ENCODE measurements at regions not wholly inside any gene's neighbourhood (a gene's known extent, or its start where the extent isn't known, plus 50 kb on each side); places are given as distances from the start of the nearest gene placed in this dataset.

DNA sequence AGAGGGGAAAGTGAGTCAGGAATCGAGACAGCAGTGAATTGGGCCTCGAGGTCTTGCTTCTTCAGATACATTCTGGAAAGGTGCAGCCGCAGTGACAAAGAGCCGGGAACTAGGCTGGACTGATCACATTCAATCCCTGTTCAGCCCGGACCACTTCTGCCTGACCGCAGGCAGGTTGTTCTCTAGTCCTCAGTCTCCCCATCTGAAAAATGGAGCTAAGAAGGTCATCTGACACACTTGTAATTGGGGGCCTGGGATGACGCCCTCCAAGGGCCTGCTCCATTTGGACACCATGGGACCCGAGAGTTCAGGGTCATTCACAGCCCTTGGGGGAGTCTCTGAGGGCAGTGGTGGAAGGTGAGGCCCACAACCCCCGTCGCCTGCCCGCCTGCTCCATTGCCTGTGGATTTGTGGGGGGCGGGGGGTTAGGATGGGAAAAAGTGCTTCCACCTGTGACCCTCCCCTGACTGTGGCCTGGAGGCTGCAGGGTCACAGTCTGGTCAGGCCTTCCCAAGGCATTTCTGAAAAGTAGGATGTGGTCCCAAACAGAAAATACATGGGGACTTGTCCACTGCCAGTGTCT is 87.9 kb upstream of the CSF3R start:
- no peak for DNase-seq

DNA sequence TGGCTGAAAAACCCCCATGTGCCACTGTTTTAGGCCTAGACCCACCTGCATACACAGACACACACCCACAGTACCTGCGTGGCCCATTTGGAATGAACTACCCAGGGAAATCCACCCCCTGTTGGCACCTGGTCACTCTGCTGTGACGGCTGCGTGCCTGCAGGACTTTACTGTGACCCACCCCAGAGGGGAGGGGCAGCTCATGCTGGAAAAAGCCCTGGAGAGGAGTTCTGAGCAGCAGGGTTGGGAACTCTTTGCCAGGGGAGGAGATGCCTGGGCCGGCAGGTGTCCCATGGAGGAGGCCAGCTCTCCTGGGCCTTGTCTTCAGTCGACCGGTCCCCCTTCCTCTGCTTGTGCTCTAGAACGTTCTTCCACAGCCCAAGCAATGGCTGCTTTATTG is 87.3 kb upstream of the CSF3R start:
- DNase-seq = no peak

DNA sequence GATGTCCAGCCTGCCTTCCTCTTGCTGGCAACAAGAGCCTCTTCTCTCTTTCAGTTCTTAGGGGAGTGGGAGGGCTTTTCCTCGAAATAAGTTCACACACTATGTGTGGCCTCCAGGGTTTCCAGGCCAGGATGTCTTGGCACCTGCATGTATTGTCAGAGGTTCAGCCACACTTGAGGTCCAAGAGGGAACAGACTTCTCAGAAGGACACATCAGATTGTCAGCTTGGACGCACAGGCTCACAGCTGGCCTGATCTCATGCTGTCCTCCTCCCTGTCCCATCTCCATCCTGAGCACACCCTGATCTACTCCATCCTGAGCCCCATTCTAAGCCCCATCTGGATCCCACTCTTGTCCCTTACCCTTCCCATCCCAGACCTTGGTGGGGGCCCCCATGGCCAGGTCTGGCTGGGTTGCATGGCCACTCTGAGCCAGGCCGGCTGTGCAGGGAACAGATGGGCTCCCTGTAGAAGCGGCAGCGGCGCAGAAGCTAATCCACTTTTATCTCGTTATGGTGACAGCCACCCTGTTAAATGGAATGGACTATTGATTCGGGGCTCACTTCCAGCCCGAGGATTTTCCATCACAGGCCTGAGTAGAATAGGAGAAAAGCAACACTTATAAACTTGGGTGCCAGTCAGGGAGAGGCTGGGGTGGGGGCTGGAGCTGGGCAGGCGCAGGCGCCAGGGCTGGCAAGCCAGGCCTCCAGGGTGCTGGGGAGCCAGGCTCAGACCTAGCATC is 85.1 kb upstream of the CSF3R start:
- no peak for DNase-seq

DNA sequence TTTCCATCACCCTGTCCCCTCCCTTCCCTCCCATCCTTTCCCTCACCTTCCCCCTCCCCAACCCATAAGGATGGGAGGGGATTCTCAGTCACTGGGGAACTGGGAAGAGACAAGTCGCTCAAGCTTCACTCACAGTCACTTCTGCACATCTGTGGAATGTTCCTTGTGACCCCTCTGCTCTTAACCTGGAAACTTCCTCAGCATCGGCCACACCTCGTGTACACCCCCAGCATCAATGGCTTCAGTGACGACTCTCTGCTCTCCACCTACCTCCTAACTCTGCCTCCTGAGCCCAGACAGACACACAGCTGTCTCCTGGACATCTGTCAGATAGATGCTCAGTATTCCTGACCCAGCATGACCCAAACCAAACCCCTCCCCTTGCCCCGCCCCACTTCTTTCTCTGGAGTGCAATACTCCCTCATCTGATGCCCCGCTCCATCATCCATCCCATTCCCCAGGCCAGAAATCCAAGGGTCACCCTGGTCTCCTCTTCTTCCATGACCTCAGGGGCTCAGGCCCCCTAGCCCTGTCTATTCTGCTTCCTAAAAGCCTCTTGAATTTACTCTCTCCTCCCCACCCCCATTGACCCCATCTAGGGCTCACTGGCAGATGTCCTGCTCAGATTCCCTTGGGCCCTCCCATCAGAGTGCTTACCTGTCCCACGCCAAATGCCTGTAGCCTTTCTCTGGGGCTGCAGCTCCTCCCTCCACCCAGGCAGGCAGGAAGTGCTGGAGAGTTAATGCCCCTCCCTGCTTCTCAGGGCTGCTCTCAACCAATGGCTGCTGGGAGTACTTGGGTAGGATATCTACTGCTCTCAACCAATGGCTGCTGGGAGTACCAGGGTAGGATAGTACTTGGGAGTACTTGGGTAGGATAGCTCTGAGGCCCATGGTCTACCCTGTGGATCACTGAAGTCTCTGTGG is 83.1 kb upstream of the CSF3R start:
- no peak for DNase-seq

DNA sequence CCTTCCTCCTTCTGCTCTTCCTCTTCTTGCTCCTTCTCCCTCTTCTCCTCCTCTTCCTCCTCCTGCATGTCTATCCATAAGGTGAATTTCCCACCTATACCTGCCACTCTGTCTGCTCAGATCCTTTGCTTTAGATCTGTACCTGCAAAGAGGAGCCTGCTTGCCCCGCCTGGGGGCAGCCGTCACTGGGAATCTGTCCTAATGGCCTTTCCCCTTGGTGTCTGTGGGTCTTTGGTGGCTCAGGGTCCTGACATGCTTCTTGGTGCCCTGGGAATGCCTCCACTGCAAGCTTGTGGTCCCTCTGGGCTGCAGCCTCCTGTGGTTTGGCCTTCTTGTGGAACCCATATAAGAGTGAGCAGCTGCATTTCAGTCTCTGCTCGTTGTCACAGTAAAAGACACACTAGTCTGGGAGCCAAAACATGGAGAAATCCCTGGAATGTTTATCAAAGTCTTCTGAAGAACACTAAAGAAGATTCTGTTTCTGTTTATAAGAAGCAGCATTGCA is 79.5 kb upstream of the CSF3R start:
- DNase-seq = no peak

DNA sequence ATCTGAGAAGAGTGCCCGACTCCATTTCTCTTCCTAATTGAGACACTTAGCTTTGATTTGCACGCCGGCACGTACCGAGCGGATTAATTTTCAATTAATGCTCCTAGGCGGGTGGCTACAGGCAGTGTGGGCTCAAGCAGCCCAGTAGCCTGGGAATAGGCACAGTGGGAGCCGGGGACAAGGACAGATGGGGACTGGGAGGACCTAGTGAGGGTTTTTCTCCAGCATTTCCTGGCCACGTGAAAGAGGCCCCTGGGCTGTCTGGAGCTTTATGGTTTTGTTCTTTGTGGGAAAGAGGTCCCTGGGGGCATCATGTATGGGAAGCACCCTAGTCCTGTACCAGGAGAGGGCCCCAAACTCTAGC is 78.6 kb upstream of the CSF3R start:
- DNase-seq = no peak

DNA sequence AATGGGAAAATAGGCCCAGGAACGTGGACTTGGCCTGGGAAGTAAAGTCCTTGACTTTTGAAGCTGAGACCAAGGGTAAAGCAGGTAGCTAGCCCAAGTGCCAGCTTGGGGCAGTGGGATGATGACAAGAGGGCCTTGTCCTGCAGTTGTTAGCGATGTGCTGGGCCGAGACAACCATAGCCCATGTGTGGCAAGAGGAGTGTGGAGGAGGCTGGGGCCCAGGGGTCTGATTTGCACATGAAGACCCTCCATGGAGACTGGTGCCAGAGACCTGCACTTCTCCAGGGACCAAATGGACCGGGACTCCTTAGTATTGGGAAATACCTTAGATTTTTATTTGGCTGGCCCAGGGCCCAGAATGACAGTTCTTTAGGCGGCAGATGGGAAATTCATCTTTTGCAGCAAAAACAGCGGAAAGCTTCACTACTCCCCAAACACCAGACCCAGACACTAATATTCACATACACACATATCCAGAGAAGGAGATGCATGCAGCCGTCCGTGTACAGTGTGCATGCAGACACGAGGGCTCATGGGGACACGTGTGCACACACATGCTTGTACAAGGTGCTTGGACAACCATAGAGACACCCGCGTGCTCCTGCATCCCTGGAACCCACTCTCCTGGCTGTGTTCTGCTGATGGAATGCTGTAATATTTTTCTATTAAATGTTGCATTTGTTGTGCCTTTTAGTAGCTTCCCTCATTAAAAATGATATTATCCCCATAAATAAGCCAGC is 78.1 kb upstream of the CSF3R start:
- no peak for DNase-seq

DNA sequence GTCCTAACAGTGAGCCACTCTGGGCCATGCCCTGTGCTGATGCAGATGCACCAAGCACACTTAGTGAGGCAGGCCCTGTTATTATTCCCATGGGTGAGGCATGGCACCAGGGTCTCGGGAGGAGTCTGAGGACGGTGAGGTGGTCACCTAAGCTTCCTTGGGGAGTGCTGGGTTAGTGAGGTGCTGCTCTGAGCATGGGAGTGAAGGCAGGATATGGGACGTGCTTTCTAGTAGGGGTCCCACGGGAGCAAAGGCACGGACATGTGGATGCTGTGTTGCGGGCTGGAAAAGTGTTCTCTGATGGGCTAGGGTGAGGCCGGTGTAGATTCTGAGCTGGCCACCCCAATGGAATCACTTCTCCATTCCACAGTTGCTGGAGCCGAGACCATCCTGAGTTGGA is 77.5 kb upstream of the CSF3R start:
- no peak for DNase-seq

DNA sequence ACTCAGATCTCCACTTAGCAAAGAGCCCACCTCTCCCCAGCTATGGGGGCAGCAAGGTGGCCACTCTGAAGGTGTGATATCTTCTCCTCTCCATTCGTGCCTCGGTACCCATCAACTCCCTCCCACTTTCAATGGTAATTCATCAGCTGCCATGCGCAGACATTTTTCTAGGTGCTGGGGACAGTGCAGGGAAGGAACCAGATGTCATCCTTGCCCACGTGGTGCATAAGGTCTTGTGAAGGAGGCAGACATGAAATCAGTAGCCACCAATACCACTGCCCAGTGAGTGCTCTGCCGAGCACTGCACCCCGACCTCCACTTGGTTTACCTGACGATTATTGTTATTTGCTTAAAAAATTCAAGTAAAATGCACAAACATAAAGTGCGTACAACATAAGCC is 76.3 kb upstream of the CSF3R start:
- no peak for DNase-seq

DNA sequence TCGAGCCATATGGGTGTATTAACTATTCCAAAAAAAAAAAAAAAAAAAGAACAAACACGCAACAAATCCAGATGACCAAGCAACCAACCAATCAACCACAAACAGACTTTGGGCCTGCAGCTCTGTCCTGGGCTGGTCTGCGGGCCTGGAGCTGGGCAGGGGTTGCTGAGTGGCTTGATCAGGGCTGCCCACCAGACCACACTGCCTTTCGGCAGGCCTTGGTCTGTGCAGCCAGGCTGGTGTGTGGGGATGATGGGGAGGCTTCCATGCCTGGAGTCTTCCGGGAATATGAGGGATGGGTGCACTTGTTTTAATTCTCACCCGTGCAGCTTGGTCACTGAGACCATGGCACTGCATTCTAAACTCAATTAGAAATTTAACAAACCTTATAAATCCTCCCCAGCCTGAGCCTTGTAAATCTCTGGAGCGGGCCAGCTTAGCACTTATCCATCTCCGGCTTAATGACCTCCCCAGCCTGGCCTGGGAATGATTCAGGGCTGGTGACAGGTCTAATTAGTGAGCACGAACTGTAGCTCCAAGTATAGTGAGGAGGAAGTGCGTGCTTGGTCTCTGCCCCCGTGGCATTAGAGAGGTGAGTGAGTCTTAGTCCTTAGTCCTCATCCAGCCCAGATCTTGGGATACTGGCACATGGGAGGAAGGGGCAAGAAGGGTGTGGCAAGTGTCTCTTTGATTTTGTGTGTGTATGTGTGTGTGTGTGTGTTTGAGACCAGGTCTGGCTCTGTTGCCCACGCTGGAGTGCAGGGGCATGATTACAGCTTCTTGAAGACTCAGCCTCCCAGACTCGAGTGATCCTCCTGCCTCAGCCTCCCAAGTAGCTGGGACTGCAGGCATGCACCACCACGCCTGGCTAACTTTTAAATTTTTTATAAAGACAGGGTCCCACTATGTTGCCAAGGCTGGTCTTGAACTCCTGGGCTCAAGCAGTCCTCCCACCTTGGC is 74.6 kb upstream of the CSF3R start:
- no peak for DNase-seq

DNA sequence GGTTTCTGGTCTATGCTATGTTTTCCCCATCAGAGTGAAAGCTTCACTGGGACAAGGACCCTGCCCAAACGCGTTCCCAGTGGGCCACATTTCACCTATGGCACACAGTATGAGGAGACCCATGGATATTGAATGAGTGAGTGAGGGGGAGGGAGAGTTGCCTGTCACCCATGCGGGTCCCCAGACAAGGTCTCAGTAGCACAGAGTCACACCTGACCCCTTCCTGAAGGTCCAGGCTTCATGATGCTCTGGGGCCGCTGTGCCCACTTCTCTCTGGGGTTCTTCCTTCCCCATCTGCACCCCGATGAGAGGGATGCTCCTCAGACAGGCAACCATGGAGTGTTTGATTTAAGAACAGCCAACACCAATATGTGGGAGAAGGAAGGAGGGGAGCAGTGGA is 72.3 kb upstream of the CSF3R start:
- no peak for DNase-seq

DNA sequence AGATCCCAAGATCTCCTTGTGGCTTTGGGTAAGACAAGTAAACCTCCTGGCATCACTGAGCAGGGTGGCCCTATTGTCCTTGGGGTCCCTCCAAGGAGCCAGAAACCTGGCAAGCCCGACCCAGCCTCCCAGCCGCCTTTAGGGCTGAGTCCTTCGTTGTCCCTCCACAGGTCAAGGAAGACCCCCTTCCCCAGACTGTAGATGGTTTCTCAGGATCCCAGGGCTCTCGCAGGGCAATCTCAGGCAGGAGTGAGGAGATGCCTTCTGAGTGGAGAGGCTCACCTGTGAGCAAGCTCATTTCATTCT is 71.6 kb upstream of the CSF3R start:
- DNase-seq = no peak

DNA sequence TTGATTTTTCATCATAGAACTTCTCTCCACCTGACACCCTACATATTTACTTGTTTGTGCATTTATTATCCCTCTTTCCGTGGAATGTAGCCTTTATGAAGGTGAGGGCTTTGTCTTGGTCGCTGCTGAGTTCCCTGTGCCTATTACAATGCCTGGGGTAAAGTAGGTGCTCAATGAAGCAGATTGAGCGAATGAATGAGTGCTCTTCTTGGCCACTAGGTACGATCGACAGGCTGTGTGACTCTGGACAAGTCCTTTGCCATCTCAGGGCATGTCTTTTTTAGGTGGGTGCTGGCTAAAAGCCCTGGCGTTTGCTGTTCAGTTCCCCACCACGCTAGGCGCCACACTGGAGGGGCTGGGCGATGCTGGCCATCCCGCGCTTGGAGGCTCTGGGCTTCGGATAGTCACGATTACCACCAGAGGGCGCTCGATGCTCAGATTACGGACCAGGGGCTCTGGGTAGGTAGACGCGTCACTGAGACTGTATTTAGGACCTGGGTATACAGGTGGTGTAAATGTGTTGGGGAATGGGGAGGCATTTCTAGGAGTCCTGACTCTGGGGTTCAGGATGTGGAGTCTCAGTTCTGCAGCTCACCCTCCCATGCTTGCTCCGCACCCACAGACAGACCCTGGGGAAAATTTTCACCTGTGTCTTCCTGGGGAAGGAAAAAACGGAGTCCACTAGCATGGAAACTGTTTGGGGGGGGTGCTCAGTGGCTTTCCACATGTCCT is 71.0 kb upstream of the CSF3R start:
- DNase-seq = peak; percentile 87

DNA sequence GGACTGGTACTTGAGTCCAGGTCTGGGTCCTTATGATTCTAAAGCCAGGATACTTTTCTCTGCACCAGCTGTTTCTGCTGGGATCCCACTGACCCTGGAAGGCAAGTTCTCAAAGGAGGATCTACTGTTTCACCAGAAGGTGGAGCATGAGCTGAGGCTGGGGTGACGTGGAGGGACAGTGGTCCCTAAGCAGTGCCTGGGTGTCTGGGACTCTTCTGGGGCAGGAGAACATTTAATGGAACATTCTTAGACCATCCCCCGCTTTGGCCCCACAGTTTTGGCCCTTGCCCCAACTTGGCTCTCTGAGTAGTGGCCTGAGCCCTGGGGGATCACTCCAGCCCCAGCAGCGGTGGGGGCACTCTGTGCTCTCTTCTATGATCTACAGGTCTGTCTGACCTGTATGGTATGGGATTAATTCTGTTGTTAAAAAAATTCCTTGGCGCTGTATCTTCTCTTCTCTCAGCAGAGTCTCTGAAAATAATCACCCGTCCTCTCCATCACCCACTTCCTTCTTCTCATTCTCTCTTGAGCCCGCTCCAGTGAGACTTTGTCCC is 60.3 kb upstream of the CSF3R start:
- peak; percentile 5 for DNase-seq

DNA sequence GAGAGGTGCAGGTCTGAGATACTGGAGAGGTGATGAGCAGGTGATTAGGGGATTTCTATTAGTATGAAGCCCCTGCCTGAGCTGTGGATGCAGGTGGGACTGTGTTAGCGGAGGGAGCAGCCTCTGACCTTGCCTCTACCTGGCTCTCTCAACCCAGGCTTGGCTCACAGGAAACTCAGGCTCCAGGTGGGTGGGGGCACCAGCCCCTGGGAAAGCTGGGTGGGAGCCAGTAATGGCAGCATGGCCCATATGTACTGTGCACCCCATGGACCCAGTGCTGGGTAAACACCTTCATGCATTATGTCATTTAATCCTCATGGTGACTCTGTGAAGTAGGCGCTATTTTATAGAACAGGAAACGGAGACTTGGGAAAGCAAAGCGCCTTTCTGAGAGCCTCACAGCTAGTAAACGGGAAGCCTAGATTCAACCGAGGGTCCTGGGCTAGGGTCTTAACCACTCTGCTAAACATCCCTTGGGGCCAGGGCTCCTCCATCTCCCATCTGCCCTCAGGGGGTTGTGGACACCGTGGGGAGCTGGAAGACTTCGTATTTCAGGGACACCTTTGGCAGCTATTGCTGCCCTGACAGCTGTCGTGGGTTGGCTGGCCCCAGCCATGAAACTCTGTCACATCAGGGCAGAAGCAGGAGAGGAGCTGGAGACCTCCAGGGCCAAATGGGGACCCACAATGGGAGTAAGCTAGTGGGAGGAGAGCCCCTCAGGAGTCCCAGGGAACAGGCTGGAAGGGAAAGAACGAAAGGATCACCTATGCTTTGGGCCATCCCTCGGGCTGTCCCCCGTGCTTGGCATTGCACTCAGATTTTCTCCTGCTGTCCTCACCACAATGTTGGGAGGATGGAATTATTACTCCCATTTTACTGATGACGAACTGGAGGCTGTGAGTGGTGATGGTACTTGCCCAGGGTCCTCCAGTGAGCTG is 59.6 kb upstream of the CSF3R start:
- no peak for DNase-seq

DNA sequence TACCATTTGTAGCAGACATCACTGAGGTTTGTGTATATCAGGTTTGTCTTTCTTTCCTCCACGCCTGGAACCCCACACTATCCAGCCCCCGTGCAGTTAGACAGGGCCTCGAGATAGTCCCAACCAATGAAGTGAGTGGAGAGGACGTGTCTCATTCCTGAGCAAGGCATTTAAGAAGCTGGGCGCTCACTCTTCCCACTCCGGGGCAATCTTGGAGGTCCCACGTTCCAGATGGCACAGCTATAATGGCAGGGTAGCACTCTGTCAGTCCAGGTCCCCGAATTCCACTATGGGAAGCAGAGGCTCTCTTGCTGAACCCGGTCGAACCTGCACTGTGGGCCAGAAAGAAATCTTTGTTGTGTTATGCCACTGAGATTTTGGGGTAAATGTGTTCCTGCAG is 57.3 kb upstream of the CSF3R start:
- DNase-seq = no peak

DNA sequence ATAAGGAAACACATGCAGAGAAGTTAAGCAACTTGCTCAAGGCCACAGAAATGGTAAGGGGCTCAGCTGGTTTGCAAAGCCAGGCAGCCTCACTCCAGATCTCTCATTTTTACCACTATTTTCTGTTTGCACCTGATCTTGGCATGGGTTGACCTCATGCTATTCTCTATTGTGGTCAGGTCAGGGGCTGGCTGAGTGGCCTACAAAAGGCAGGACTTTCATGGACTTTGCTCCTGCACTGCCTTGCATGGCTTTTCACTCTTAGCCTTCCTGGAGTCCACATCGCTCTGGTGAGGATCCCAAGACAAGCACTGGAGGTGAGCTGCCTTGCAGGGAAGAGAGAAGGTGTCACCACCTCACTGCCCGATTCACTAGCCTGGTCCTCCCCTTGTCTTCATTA is 56.8 kb upstream of the CSF3R start:
- DNase-seq = no peak

DNA sequence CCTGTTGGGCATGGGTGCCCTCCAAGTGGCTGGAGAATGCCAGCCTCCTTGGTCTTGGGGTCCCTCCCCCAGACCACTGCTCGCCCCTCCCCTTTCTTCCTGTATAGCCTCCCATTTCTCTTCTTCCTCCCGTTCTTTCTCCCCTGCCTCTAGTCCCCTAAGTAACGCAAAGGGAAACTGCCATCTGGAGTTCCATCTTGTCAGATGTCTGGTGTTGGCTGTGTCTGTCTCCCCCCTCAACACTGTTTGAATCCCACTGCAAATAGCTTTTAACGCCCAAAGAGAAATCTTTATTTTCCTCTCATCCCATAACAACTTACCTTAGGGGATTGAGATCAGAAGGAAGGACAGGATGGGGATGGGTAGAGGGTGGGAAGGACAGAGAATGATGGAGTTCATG is 55.3 kb upstream of the CSF3R start:
- no peak for DNase-seq

DNA sequence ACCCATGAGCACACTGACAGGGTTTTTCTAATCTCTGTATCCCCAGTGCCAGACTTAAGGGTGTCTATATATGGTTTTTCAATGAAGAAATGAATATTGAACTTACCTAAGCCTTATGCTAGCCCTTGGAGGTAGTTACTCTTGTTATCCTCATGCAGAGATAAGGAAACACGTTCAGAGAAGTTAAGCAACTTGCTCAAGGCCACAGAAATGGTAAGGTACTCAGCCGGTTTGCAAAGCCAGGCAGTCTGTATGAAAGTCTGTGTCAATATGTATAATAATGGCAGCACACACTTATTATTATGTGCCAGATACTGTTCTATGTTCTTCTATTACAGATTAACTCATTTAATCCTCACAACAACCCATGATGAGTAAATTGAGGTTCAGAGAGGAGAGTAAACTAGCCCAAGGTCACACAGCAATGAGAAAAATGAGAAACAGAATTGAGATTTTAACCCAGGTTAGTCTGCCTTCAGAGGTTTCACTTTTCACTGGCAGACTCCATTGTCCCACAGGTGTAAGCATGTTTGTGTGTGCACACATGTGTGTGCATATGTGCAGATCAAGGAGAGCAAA is 54.6 kb upstream of the CSF3R start:
- DNase-seq = no peak

DNA sequence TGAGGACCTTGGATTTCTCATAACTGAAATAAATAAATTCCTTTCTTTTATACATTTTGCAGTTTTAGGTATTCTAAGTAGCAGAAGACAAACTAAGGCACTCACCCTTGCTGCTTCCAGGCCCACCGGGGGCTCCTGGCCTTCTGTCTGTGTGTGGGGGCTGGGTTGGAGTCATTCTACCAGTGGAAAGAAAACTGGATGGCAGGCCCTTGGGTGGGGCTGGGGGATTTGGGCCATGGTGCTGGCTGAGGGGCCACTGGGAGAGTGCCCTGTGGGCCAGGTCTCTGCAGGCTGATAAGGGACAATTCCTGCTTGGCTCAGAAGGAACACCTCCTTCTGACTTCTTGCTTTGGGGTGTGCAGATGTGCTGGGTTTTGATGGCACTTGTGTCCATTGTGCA is 54.0 kb upstream of the CSF3R start:
- no peak for DNase-seq
